Fibroblast of villous mesenchyme (primary cell): ENCODE measurements at regions not wholly inside any gene's neighbourhood (a gene's known extent, or its start where the extent isn't known, plus 50 kb on each side); places are given as distances from the start of the nearest gene placed in this dataset.
"Not testable (repeated sequence)": the region's sequence is repeated elsewhere in the genome, so short reads cannot be mapped to it uniquely, and the experiment has no call there.

Source experiments
- DNase-seq: peaks from one replicate; pipeline ENCODE4 v3.0.0-alpha.2; 2010; ENCODE audit warnings: low read depth
- H3K4me3 ChIP-seq: 2 replicates; pipeline ENCODE4 v1.5.1; 2011; ENCODE audit warnings: low read depth, mild to moderate bottlenecking, low read length
- CTCF ChIP-seq: IDR thresholded peaks from 2 replicates; pipeline ENCODE4 v1.5.1; 2012; ENCODE audit warnings: low read depth, mild to moderate bottlenecking, low read length; ENCODE audit not compliant: insufficient read depth

- no peak for TF ChIP-seq CTCF
- DNase-seq: no peak
- H3K4me3 ChIP-seq: no peak overlapping the region
Measured at GRCh38 chr7:65219623-65220022, 154.0 kb upstream of the ZNF92 start.

GRCh38 chr7:65216469-65216868 lies 157.2 kb upstream of the ZNF92 start:
- DNase-seq: peak; percentile 42
- no peak overlapping the region for H3K4me3 ChIP-seq
- peak; percentile 66 for TF ChIP-seq CTCF

- DNase-seq, H3K4me3 ChIP-seq: not testable (repeated sequence)
Measured at GRCh38 chr7:65213260-65213659, 160.4 kb upstream of the ZNF92 start.

- not testable (repeated sequence) for H3K4me3 ChIP-seq, DNase-seq
Measured at GRCh38 chr7:65199221-65199620, 174.4 kb upstream of the ZNF92 start.

GRCh38 chr7:65193334-65194058 lies 180.2 kb upstream of the ZNF92 start:
- not testable (repeated sequence) for H3K4me3 ChIP-seq, DNase-seq

- not testable (repeated sequence) for DNase-seq
Measured at GRCh38 chr7:65177041-65177440, 170.6 kb upstream of the ERV3-1 start.

GRCh38 chr7:65150105-65150504 lies 143.6 kb upstream of the ERV3-1 start:
- H3K4me3 ChIP-seq, DNase-seq: not testable (repeated sequence)

More at GRCh38 chr7:65177041-65177440, 170.6 kb upstream of the ERV3-1 start:
- H3K4me3 ChIP-seq: not testable (repeated sequence)

- H3K4me3 ChIP-seq, DNase-seq: not testable (repeated sequence)
Measured at GRCh38 chr7:65146118-65146914, 139.8 kb upstream of the ERV3-1 start.

- not testable (repeated sequence) for H3K4me3 ChIP-seq, DNase-seq
Measured at GRCh38 chr7:65145710-65146109, 139.2 kb upstream of the ERV3-1 start.

GRCh38 chr7:65145008-65145407 lies 138.5 kb upstream of the ERV3-1 start:
- H3K4me3 ChIP-seq, DNase-seq: not testable (repeated sequence)

- DNase-seq: not testable (repeated sequence)
Measured at GRCh38 chr7:65144557-65144956, 138.1 kb upstream of the ERV3-1 start.

GRCh38 chr7:65144119-65144518 lies 137.6 kb upstream of the ERV3-1 start:
- DNase-seq: not testable (repeated sequence)

More at GRCh38 chr7:65144557-65144956, 138.1 kb upstream of the ERV3-1 start:
- not testable (repeated sequence) for H3K4me3 ChIP-seq

GRCh38 chr7:65141894-65142293 lies 135.4 kb upstream of the ERV3-1 start:
- DNase-seq: not testable (repeated sequence)

More at GRCh38 chr7:65144119-65144518, 137.6 kb upstream of the ERV3-1 start:
- not testable (repeated sequence) for H3K4me3 ChIP-seq

GRCh38 chr7:65141405-65141778 lies 134.9 kb upstream of the ERV3-1 start:
- H3K4me3 ChIP-seq: not testable (repeated sequence)
- DNase-seq: peak; percentile 0

More at GRCh38 chr7:65141894-65142293, 135.4 kb upstream of the ERV3-1 start:
- not testable (repeated sequence) for H3K4me3 ChIP-seq

GRCh38 chr7:65140543-65141404 lies 134.3 kb upstream of the ERV3-1 start:
- H3K4me3 ChIP-seq, DNase-seq: not testable (repeated sequence)

- DNase-seq, H3K4me3 ChIP-seq: not testable (repeated sequence)
Measured at GRCh38 chr7:65136850-65137249, 130.4 kb upstream of the ERV3-1 start.
